ENCODE measurements at regions not wholly inside any gene's neighbourhood (a gene's known extent, or its start where the extent isn't known, plus 50 kb on each side); places are given as distances from the start of the nearest gene placed in this dataset.

DNA sequence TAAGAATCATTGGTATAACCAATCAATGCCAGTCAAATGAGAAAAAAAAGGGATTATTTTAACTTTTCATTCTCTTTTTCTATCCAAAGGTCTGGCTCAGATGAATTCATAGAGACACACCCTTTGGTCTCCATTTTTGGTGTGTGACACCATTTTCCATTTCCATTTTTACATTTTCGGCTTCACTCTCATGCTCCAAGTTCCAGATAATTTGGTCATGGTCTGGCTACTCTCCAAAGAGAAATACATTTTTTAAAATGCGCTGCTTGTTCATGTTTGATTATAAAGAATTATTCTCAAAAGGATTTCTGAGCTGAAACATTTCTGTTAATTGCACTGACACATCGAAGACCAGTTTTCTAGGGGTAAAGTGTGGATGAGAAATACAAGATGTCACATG lies 51.6 kb upstream of the FIBIN start:
- no peak for DNase-seq
- no peak overlapping the region for H3K4me3 ChIP-seq
- intact Hi-C loops (cut with DNase I; ENCODE audit: low total_unique reads), result no loop called here
- no peaks in the 10 kb centered on the region for H3K9me3 ChIP-seq
- H3K27ac ChIP-seq, result no peak overlapping the region
- TF ChIP-seq POLR2A (IDR thresholded peaks at IDR 0.05), result no peak
- TF ChIP-seq, protein P1, sequence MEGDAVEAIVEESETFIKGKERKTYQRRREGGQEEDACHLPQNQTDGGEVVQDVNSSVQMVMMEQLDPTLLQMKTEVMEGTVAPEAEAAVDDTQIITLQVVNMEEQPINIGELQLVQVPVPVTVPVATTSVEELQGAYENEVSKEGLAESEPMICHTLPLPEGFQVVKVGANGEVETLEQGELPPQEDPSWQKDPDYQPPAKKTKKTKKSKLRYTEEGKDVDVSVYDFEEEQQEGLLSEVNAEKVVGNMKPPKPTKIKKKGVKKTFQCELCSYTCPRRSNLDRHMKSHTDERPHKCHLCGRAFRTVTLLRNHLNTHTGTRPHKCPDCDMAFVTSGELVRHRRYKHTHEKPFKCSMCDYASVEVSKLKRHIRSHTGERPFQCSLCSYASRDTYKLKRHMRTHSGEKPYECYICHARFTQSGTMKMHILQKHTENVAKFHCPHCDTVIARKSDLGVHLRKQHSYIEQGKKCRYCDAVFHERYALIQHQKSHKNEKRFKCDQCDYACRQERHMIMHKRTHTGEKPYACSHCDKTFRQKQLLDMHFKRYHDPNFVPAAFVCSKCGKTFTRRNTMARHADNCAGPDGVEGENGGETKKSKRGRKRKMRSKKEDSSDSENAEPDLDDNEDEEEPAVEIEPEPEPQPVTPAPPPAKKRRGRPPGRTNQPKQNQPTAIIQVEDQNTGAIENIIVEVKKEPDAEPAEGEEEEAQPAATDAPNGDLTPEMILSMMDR (IDR thresholded peaks at IDR 0.05), result no peak
- no peaks in the 10 kb centered on the region for H3K36me3 ChIP-seq
- no peaks in the 10 kb centered on the region for H3K4me1 ChIP-seq
- no peaks in the 10 kb centered on the region for H3K27me3 ChIP-seq

DNA sequence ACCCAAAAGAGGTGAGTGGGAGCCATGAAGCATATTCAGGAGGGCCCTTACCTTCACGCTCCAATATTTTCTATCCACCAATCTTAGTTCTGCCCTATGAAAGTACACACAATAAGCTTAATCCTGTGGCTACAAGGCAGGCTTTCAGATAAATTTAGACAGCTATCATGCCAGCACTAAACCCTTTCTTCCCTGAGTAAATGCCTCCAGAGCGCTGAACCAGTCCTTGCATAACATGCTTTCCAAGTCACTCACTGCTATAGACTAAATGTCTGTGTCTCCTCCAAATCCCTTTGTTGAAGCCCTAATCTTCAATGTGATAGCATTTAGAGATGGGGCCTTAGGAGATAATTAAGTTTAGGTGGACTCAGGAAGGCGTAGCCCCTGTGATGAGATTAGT lies 50.3 kb upstream of the FIBIN start:
- Histone ChIP-seq H3K4me3 (no peak overlapping the region), H3K9me3 (no peaks in the 10 kb centered on the region), H3K4me1 (peaks cover 0 to 9% of the 10 kb centered on the region in 2 donors), H3K36me3 (no peaks in the 10 kb centered on the region), H3K27ac (no peak overlapping the region), H3K27me3 (no peaks in the 10 kb centered on the region)
- no peak for DNase-seq
- intact Hi-C loops (cut with DNase I; ENCODE audit: low total_unique reads), result no loop called here
- TF ChIP-seq POLR2A (IDR thresholded peaks at IDR 0.05), result no peak
- TF ChIP-seq, protein P1 (IDR thresholded peaks at IDR 0.05), result no peak
